PC-3 (cell line): ENCODE measurements at regions not wholly inside any gene's neighbourhood (a gene's known extent, or its start where the extent isn't known, plus 50 kb on each side); places are given as distances from the start of the nearest gene placed in this dataset.

Source experiments
- CTCF ChIP-seq: fragments of 300-600 bp; sonication (generic); conservative IDR thresholded peaks from 2 replicates; pipeline ENCODE4 v1.5.1; 2017; ENCODE audit warnings: antibody characterized with exemption, low read depth, mild to moderate bottlenecking, low read length
- EZH2phosphoT487 ChIP-seq: fragments of 300-600 bp; sonication (generic); IDR thresholded peaks from 2 replicates; pipeline ENCODE4 v1.6.1; 2018; ENCODE audit warnings: mild to moderate bottlenecking, antibody characterized with exemption, low read length, borderline replicate concordance

GRCh38 chr2:61720911-61721310 is 132.9 kb downstream of the FAM161A start:
- TF ChIP-seq CTCF (no peak), EZH2phosphoT487 (no peak)
